ENCODE measurements at regions not wholly inside any gene's neighbourhood (a gene's known extent, or its start where the extent isn't known, plus 50 kb on each side); places are given as distances from the start of the nearest gene placed in this dataset.

DNA sequence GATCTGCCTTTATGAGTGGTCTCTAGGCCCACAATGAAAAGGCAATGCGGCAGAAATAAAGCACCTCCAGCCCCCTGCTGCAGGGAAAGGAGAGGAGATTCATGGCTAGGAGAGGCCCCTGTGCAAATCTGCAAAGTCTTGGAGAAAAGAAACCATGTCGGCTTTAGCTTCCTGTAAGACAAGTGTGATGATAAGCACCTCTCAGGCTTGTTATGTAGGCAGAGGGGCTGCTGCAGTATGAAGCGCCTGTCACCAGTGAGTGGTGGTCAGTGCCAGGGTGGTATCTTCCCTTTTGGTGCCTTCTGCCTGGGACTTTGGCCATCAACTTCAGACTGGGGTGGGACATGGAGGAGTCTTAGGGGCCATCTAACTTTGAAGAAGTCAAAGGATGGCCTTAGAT is 59.2 kb upstream of the ARHGEF3 start:
- TF ChIP-seq, protein P1, sequence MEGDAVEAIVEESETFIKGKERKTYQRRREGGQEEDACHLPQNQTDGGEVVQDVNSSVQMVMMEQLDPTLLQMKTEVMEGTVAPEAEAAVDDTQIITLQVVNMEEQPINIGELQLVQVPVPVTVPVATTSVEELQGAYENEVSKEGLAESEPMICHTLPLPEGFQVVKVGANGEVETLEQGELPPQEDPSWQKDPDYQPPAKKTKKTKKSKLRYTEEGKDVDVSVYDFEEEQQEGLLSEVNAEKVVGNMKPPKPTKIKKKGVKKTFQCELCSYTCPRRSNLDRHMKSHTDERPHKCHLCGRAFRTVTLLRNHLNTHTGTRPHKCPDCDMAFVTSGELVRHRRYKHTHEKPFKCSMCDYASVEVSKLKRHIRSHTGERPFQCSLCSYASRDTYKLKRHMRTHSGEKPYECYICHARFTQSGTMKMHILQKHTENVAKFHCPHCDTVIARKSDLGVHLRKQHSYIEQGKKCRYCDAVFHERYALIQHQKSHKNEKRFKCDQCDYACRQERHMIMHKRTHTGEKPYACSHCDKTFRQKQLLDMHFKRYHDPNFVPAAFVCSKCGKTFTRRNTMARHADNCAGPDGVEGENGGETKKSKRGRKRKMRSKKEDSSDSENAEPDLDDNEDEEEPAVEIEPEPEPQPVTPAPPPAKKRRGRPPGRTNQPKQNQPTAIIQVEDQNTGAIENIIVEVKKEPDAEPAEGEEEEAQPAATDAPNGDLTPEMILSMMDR (IDR thresholded peaks at IDR 0.05; ENCODE audit: insufficient read depth, low read length) = no peak
- no peak for TF ChIP-seq GABPA (IDR thresholded peaks at IDR 0.05; ENCODE audit: low read depth)
- TF ChIP-seq, protein P2, sequence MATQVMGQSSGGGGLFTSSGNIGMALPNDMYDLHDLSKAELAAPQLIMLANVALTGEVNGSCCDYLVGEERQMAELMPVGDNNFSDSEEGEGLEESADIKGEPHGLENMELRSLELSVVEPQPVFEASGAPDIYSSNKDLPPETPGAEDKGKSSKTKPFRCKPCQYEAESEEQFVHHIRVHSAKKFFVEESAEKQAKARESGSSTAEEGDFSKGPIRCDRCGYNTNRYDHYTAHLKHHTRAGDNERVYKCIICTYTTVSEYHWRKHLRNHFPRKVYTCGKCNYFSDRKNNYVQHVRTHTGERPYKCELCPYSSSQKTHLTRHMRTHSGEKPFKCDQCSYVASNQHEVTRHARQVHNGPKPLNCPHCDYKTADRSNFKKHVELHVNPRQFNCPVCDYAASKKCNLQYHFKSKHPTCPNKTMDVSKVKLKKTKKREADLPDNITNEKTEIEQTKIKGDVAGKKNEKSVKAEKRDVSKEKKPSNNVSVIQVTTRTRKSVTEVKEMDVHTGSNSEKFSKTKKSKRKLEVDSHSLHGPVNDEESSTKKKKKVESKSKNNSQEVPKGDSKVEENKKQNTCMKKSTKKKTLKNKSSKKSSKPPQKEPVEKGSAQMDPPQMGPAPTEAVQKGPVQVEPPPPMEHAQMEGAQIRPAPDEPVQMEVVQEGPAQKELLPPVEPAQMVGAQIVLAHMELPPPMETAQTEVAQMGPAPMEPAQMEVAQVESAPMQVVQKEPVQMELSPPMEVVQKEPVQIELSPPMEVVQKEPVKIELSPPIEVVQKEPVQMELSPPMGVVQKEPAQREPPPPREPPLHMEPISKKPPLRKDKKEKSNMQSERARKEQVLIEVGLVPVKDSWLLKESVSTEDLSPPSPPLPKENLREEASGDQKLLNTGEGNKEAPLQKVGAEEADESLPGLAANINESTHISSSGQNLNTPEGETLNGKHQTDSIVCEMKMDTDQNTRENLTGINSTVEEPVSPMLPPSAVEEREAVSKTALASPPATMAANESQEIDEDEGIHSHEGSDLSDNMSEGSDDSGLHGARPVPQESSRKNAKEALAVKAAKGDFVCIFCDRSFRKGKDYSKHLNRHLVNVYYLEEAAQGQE (IDR thresholded peaks at IDR 0.05; ENCODE audit: insufficient replicate concordance, low read depth) = no peak
- TF ChIP-seq POLR2AphosphoS5 (IDR thresholded peaks at IDR 0.05; ENCODE audit: low read depth) = no peak

Measured in HL-60 (cell line).